HCT116 (cell line): ENCODE measurements at regions not wholly inside any gene's neighbourhood (a gene's known extent, or its start where the extent isn't known, plus 50 kb on each side); places are given as distances from the start of the nearest gene placed in this dataset.

Source experiments
- ATAC-seq: fragments of 200-7000 bp; cut with Tn5 transposase; 2 replicates; pipeline ENCODE4 v1.9.1; 2020; ENCODE audit warnings: mild to moderate bottlenecking, moderate library complexity
- BruUV-seq: library from RNA; stranded (reverse); fragments of 400-500 nt; replicated peaks from 2 replicates; lab custom pipeline; 2021; lab: Mats Ljungman, UMichigan
- CTCF ChIA-PET: fragments of 300-600 bp; sonication (Branson Sonifier 250); formaldehyde crosslinking; loops from one replicate; lab custom pipeline; 2021; ENCODE audit warnings: antibody characterized with exemption; lab: Charles Lee
- POLR2A ChIA-PET: fragments of 300-600, 350-600 bp; sonication (Branson Sonifier 250); formaldehyde crosslinking; loops from one replicate; lab custom pipeline; 2021; ENCODE audit warnings: antibody characterized with exemption; lab: Charles Lee
- RAD21 ChIA-PET, 2 experiments: fragments of 300-600 bp; sonication (Branson Sonifier 250); formaldehyde crosslinking; loops; one replicate each; lab custom pipeline; 2023; ENCODE audit warnings: low total read pairs in 2 of 2; ENCODE audit not compliant: uncharacterized antibody in 2 of 2, unreplicated experiment in 2 of 2, low non-redundant PET in 1 of 2; lab: Charles Lee
- DNase-seq: peaks from one replicate; pipeline ENCODE4 v3.0.0-alpha.2; 2010; ENCODE audit warnings: low read depth, low spot score
- H2AFZ ChIP-seq: fragments of 200-600 bp; shearing (Covaris generic), sonication (generic); 2 replicates; pipeline ENCODE4 v1.6.1; 2017; ENCODE audit warnings: low read depth, mixed run types, mixed read lengths, antibody characterized with exemption, low read length; ENCODE audit not compliant: poor library complexity, severe bottlenecking
- H3K27ac ChIP-seq: 2 replicates; pipeline ENCODE4 v1.5.1; 2012; ENCODE audit warnings: low read depth, low read length
- H3K27me3 ChIP-seq: fragments of 200-600 bp; sonication (generic); 2 replicates; pipeline ENCODE4 v1.6.1; 2016; ENCODE audit warnings: mixed run types, low read length, mixed read lengths; ENCODE audit not compliant: insufficient read depth
- H3K36me3 ChIP-seq, 2 experiments: fragments of 200-500 bp in 1 of 2; fragments of 200-600 bp in 1 of 2; sonication (Bioruptor generic) in 1 of 2; sonication (generic) in 1 of 2; 2 replicates each; pipeline versions ENCODE4 v1.5.1 to v1.6.1; 2014 to 2016; ENCODE audit warnings: low read length in 2 of 2, inconsistent platforms in 1 of 2, mixed read lengths in 1 of 2, mixed run types in 1 of 2; ENCODE audit not compliant: insufficient read depth in 2 of 2, control insufficient read depth in 1 of 2
- H3K4me1 ChIP-seq, 2 experiments: fragments of 200-600 bp in 1 of 2; sonication (generic) in 1 of 2; 2 replicates each; pipeline versions ENCODE4 v1.5.1 to v1.6.1; 2012 to 2017; ENCODE audit warnings: low read length in 2 of 2, inconsistent platforms in 1 of 2, mild to moderate bottlenecking in 1 of 2, mixed read lengths in 1 of 2, mixed run types in 1 of 2, moderate library complexity in 1 of 2; ENCODE audit not compliant: insufficient read depth in 2 of 2, control insufficient read depth in 1 of 2
- H3K4me2 ChIP-seq: fragments of 200-600 bp; sonication (generic); 2 replicates; pipeline ENCODE4 v1.6.1; 2017; ENCODE audit warnings: mixed run types, low read length, mixed read lengths
- H3K4me3 ChIP-seq, 2 experiments: fragments of 200-600 bp in 1 of 2; sonication (generic) in 1 of 2; replicated peaks in 1 of 2; 2 replicates each; pipeline ENCODE4 v1.5.1; 2011 to 2016; ENCODE audit warnings: low read length in 2 of 2, control low read depth in 1 of 2, low read depth in 1 of 2, mild to moderate bottlenecking in 1 of 2, mixed read lengths in 1 of 2, mixed run types in 1 of 2
- H3K79me2 ChIP-seq: fragments of 200-600 bp; sonication (generic); 2 replicates; pipeline ENCODE4 v1.6.1; 2017; ENCODE audit warnings: mild to moderate bottlenecking, mixed run types, low read length, moderate library complexity, mixed read lengths; ENCODE audit not compliant: insufficient read depth
- H3K9ac ChIP-seq: fragments of 200-600 bp; sonication (generic); 2 replicates; pipeline ENCODE4 v1.6.1; 2016; ENCODE audit warnings: low read length, mixed read lengths
- H3K9me2 ChIP-seq: fragments of 200-600 bp; sonication (generic), shearing (Covaris generic); 2 replicates; pipeline ENCODE4 v1.6.1; 2017; ENCODE audit warnings: mixed run types, mild to moderate bottlenecking, moderate library complexity; ENCODE audit not compliant: insufficient read depth
- H3K9me3 ChIP-seq, 2 experiments: fragments of 200-500 bp in 1 of 2; fragments of 200-600 bp in 1 of 2; sonication (Bioruptor generic) in 1 of 2; sonication (generic) in 1 of 2; 2 replicates each; pipeline ENCODE4 v1.6.1; 2014 to 2017; ENCODE audit warnings: low read length in 2 of 2, mixed read lengths in 2 of 2, inconsistent platforms in 1 of 2, low read depth in 1 of 2, mild to moderate bottlenecking in 1 of 2, mixed run types in 1 of 2, moderate library complexity in 1 of 2; ENCODE audit not compliant: control insufficient read depth in 1 of 2, insufficient read depth in 1 of 2
- H4K20me1 ChIP-seq: fragments of 200-600 bp; sonication (generic), shearing (Covaris generic); 2 replicates; pipeline ENCODE4 v1.6.1; 2017; ENCODE audit warnings: mixed run types, mild to moderate bottlenecking, moderate library complexity; ENCODE audit not compliant: insufficient read depth
- ATF3 ChIP-seq: IDR thresholded peaks from 2 replicates; pipeline ENCODE4 v1.6.1; 2012
- CEBPB ChIP-seq: IDR thresholded peaks from 2 replicates; pipeline ENCODE4 v1.6.1; 2012; ENCODE audit warnings: low read depth
- CTCF ChIP-seq, 3 experiments: fragments of 200-600 bp in 1 of 3; sonication (generic) in 1 of 3; IDR thresholded peaks in 2 of 3; conservative IDR thresholded peaks in 1 of 3; 2 replicates each; pipeline ENCODE4 v1.5.1; 2012 to 2017; ENCODE audit warnings: low read depth in 2 of 3, low read length in 2 of 3, antibody characterized with exemption in 1 of 3, borderline replicate concordance in 1 of 3, control low read depth in 1 of 3, mild to moderate bottlenecking in 1 of 3, mixed read lengths in 1 of 3, mixed run types in 1 of 3, moderate library complexity in 1 of 3; ENCODE audit not compliant: insufficient read depth in 1 of 3
- EGR1 ChIP-seq: IDR thresholded peaks from 2 replicates; pipeline ENCODE4 v1.6.1; 2012; ENCODE audit warnings: low read depth
- MAX ChIP-seq: IDR thresholded peaks from 2 replicates; pipeline ENCODE4 v1.6.1; 2012
- POLR2A ChIP-seq: IDR thresholded peaks from 2 replicates; pipeline ENCODE4 v1.7.0; 2011; ENCODE audit warnings: borderline replicate concordance; ENCODE audit not compliant: insufficient read depth, insufficient read length; ENCODE audit errors: extremely low read depth
- POLR2AphosphoS5 ChIP-seq: IDR thresholded peaks from 2 replicates; pipeline ENCODE4 v1.6.1; 2011; ENCODE audit warnings: mild to moderate bottlenecking, low read depth, low read length, moderate library complexity
- REST ChIP-seq: IDR thresholded peaks from 2 replicates; pipeline ENCODE4 v1.6.1; 2012; ENCODE audit warnings: low read depth
- ZNF274 ChIP-seq: fragments of 200-500 bp; sonication (Bioruptor generic); IDR thresholded peaks from 2 replicates; pipeline ENCODE4 v1.6.1; 2014; ENCODE audit warnings: mild to moderate bottlenecking, low read depth, low read length, inconsistent platforms
- intact Hi-C: fragments of 100-400 bp; cut with micrococcal nuclease; formaldehyde crosslinking; loops from 2 replicates; pipeline ENCODE4 v1.10.0; 2022

- no peaks in the 10 kb centered on the region; the same call in 1 of the 2 replicates for H4K20me1 ChIP-seq
- CTCF ChIA-PET: no interaction called here
- no peak overlapping the region for H3K27ac ChIP-seq
- H3K9me2 ChIP-seq: no peaks in the 10 kb centered on the region
- H3K27me3 ChIP-seq: peaks cover 4% of the 10 kb centered on the region; the same call in 1 of the 2 replicates
- RAD21 ChIA-PET: no interaction called here
- H3K4me1 ChIP-seq: no peaks in the 10 kb centered on the region
- no peaks in the 10 kb centered on the region for H3K9me3 ChIP-seq
- ATAC-seq: no peak
- H3K36me3 ChIP-seq: no peaks in the 10 kb centered on the region
- H3K4me3 ChIP-seq: no peak overlapping the region
- no peak overlapping the region for H3K9ac ChIP-seq
- POLR2A ChIA-PET: no interaction called here
- no TSS peak for BruUV-seq
- no peaks in the 10 kb centered on the region for H3K79me2 ChIP-seq
- no peak overlapping the region for H3K4me2 ChIP-seq
- no peak overlapping the region for H2AFZ ChIP-seq
- DNase-seq: no peak
- intact Hi-C loops: no loop called here
- TF ChIP-seq REST (no peak), EGR1 (no peak), POLR2AphosphoS5 (no peak), MAX (no peak), ZNF274 (no peak)
Measured at GRCh38 chr3:5448816-5449215, 261.3 kb downstream of the EDEM1 start.

- Histone ChIP-seq H3K27ac (no peak overlapping the region), H3K4me3 (no peak overlapping the region), H3K79me2 (no peaks in the 10 kb centered on the region), H3K9me3 (no peaks in the 10 kb centered on the region), H3K36me3 (no peaks in the 10 kb centered on the region), H4K20me1 (no peaks in the 10 kb centered on the region), H3K9ac (no peak overlapping the region), H3K4me2 (no peak overlapping the region), H3K27me3 (peaks cover 3% of the 10 kb centered on the region; the same call in 1 of the 2 replicates), H2AFZ (no peak overlapping the region), H3K9me2 (no peaks in the 10 kb centered on the region), H3K4me1 (no peaks in the 10 kb centered on the region)
- no peak for ATAC-seq
- ChIA-PET RAD21 (no interaction called here), CTCF (no interaction called here), POLR2A (no interaction called here)
- intact Hi-C loops: no loop called here
- no peak for TF ChIP-seq ATF3
- no peak for TF ChIP-seq CTCF (IDR thresholded peaks at IDR 0.05 in 2 of 3, conservative IDR thresholded peaks at IDR 0.05 in 1 of 3; ENCODE audit: borderline replicate concordance in 1 of 3, insufficient read depth in 1 of 3, low read depth in 2 of 3, low read length in 2 of 3)
- TF ChIP-seq CEBPB: no peak
- no peak for TF ChIP-seq POLR2A
- no peak for DNase-seq
- BruUV-seq: no TSS peak
Measured at GRCh38 chr3:5456199-5456598, 268.7 kb downstream of the EDEM1 start.
